Kidney epithelial cell (primary cell): ENCODE measurements at regions not wholly inside any gene's neighbourhood (a gene's known extent, or its start where the extent isn't known, plus 50 kb on each side); places are given as distances from the start of the nearest gene placed in this dataset.

Experiments used
- DNase-seq: peaks from one replicate; pipeline ENCODE4 v3.0.0-alpha.2; 2010; ENCODE audit warnings: low read depth
- H3K27me3 ChIP-seq: 2 replicates; pipeline ENCODE4 v1.6.0; 2011; ENCODE audit warnings: low read length; ENCODE audit not compliant: control insufficient read depth, insufficient read depth
- H3K36me3 ChIP-seq: 2 replicates; pipeline ENCODE4 v1.5.1; 2011; ENCODE audit warnings: low read length; ENCODE audit not compliant: control insufficient read depth, insufficient read depth
- H3K4me3 ChIP-seq: 2 replicates; pipeline ENCODE4 v1.5.1; 2011; ENCODE audit warnings: low read depth, mild to moderate bottlenecking, control low read depth, low read length
- CTCF ChIP-seq: IDR thresholded peaks from 2 replicates; pipeline ENCODE4 v1.5.1; 2011; ENCODE audit warnings: mild to moderate bottlenecking, moderate library complexity, low read length, control low read depth, inconsistent platforms; ENCODE audit not compliant: insufficient read depth, poor library complexity, severe bottlenecking

GRCh38 chr4:148975464-148975863 lies 533.2 kb upstream of the NR3C2 start:
- no peak for DNase-seq
- TF ChIP-seq CTCF = no peak
- no peaks in the 10 kb centered on the region for H3K27me3 ChIP-seq
- H3K4me3 ChIP-seq = no peak overlapping the region
- H3K36me3 ChIP-seq = no peaks in the 10 kb centered on the region

DNA sequence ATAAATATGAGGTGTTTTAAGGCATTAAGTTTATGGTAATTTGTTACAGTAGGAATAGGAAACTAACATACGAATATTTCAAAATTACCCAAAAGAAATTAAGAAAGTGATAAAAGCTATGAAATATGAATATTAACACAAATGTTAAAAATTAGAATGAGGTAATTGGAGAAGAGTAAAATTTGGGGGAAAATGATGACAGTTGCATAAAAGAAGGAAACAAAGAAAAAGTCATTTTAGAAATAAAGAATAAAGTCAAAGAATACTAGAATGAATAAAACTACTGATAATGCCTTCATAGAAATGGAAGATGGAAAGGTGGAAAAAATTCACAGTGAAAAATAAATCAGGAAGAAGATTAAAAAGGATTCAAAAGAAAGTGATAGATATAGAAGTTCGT lies 522.9 kb upstream of the NR3C2 start:
- Histone ChIP-seq H3K4me3 (no peak overlapping the region), H3K27me3 (no peaks in the 10 kb centered on the region), H3K36me3 (no peaks in the 10 kb centered on the region)
- TF ChIP-seq CTCF = no peak
- no peak for DNase-seq

- no peak for TF ChIP-seq CTCF
Observed at GRCh38 chr4:148964456-148964855, 522.2 kb upstream of the NR3C2 start.

DNA sequence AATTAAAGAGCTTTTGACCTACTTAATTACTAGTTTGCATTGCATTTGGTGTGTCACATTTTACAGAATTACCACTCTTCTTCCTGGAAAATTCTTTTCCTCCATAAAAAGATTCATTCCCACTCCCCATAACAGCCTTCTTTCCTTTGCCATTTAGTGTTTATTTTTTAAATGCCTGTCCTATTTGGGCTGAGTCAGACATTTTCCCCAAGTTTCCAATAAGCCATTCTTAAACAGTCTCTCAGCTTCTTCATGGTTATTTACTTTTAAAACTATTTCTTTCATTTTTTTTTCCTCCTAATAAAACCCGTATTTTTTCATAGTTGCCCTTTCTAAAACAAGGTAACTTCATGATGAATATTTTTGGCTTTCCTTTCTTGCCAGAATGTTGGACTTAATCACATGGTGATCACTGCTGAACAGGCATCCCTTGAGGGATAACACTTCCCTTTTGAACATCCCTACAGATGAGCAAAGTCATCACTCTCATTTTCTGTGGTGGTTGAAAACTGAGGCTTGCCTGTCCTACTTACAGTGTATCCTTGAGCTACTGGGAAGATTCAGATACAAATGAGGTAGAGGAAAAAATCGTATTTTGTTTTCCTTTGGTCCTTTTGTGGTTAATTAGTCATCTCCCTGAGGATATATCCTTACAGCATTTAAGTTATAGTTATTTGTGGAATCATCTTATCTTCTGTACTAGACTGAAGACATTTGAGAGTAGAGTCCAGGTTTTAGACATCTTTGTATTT lies 520.5 kb upstream of the NR3C2 start:
- Histone ChIP-seq H3K4me3 (no peak overlapping the region), H3K27me3 (no peaks in the 10 kb centered on the region), H3K36me3 (no peaks in the 10 kb centered on the region)
- no peak for DNase-seq
- no peak for TF ChIP-seq CTCF

More at GRCh38 chr4:148964456-148964855, 522.2 kb upstream of the NR3C2 start:
- DNase-seq = no peak
- Histone ChIP-seq H3K4me3 (no peak overlapping the region), H3K27me3 (no peaks in the 10 kb centered on the region), H3K36me3 (no peaks in the 10 kb centered on the region)

DNA sequence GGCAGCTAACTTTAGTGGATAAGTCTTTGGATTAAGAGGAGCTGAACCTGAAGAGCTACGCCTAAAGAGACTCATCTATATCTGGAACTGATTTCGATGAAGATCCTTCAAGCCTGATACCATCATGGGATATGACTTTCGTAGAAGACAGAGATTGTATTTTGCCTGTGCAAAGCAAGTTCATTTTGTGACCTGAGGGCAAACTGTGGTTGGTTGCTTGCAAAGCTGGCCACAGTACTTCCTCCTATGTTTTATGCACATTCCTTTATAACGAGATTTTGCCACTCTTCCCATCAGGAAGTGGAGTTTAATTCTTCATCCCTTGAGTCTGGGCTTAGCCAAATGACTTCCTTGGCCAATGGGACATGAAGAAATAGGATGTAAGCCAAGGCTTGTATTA lies 519.3 kb upstream of the NR3C2 start:
- no peak for TF ChIP-seq CTCF
- Histone ChIP-seq H3K4me3 (no peak overlapping the region), H3K36me3 (no peaks in the 10 kb centered on the region), H3K27me3 (no peaks in the 10 kb centered on the region)
- no peak for DNase-seq

GRCh38 chr4:148958317-148958716 lies 516.1 kb upstream of the NR3C2 start:
- Histone ChIP-seq H3K36me3 (no peaks in the 10 kb centered on the region), H3K27me3 (no peaks in the 10 kb centered on the region), H3K4me3 (no peak overlapping the region)
- DNase-seq = no peak
- TF ChIP-seq CTCF = no peak
